ENCODE measurements at regions not wholly inside any gene's neighbourhood (a gene's known extent, or its start where the extent isn't known, plus 50 kb on each side); places are given as distances from the start of the nearest gene placed in this dataset.

DNA sequence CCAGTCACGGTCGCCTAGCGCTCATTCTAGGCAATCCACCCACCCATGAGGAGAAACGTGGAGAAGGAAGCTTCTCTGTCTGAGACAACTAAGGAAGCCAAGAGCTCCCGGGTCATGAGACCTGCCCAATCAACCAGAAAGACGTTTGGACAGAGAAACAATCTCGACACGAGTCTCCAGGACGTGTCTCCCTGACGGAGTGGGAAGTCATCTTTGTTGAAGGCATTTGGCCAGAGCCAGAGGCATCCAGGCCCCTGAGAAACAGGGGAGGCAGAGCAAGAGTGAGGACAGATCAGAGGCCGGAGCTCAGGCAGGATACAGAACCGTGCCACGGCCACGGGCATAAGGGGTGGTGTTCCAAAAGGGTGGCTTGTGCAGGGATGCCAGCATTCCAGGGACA, 479.0 kb downstream of the SPATA31A7 start:
- Histone ChIP-seq H3K4me2 (ENCODE audit: insufficient read depth in 1 of 2, low read depth in 2 of 2, low read length in 2 of 2) (no peak overlapping the region), H2BK20ac (ENCODE audit: low read length) (no peak overlapping the region), H3K79me1 (ENCODE audit: low read depth, low read length) (no peaks in the 10 kb centered on the region), H4K91ac (replicated peaks; ENCODE audit: insufficient read length, low read length) (no peak overlapping the region), H3K4ac (replicated peaks; ENCODE audit: insufficient read length, low read depth, low read length) (no peak overlapping the region), H3K23me2 (ENCODE audit: low read depth, low read length) (no peaks in the 10 kb centered on the region), H3K36me3 (ENCODE audit: control insufficient read depth in 2 of 4, insufficient read depth in 4 of 4, low read length in 3 of 4) (no peaks in the 10 kb centered on the region), H4K5ac (ENCODE audit: insufficient read length, low read depth, low read length) (no peak overlapping the region), H2BK5ac (ENCODE audit: low read depth, low read length) (no peak overlapping the region), H3K4me3 (ENCODE audit: extremely low read depth in 1 of 4, insufficient read depth in 2 of 4, low read depth in 3 of 4, low read length in 4 of 4) (no peak overlapping the region), H3K14ac (ENCODE audit: insufficient read length) (no peak overlapping the region), H3K9me3 (ENCODE audit: insufficient read depth in 2 of 2, low read depth in 1 of 2, low read length in 1 of 2) (peaks cover 12 to 91% of the 10 kb centered on the region in 2 experiments; a peak in 3 of 4 replicates), H3K56ac (replicated peaks; ENCODE audit: insufficient read length, low read depth, low read length) (no peak overlapping the region), H2BK120ac (replicated peaks; ENCODE audit: low read depth, low read length) (no peak overlapping the region), H3K9ac (replicated peaks in 1 of 4; ENCODE audit: extremely low read depth in 1 of 4, low read depth in 3 of 4, low read length in 3 of 4) (no peak overlapping the region), H2BK12ac (ENCODE audit: low read depth, low read length) (no peak overlapping the region), H3K27ac (ENCODE audit: low read depth, low read length) (no peak overlapping the region), H4K8ac (ENCODE audit: extremely low read depth, insufficient read depth, low read length) (no peak overlapping the region), H2AK5ac (ENCODE audit: low read depth, low read length) (no peak overlapping the region), H3K4me1 (replicated peaks in 1 of 4; ENCODE audit: control insufficient read depth in 3 of 4, insufficient read depth in 4 of 4, low read length in 3 of 4) (no peaks in the 10 kb centered on the region), H2BK15ac (ENCODE audit: low read length) (no peak overlapping the region), H3K79me2 (ENCODE audit: control insufficient read depth in 1 of 2, insufficient read depth in 2 of 2, low read length in 2 of 2) (no peaks in the 10 kb centered on the region), H3K18ac (ENCODE audit: extremely low read depth, low read length) (no peak overlapping the region), H4K20me1 (replicated peaks in 1 of 2; ENCODE audit: control insufficient read depth in 1 of 2, insufficient read depth in 2 of 2, low read length in 2 of 2) (no peaks in the 10 kb centered on the region), H2AFZ (ENCODE audit: low read length) (no peak overlapping the region), H3K23ac (ENCODE audit: insufficient read length) (no peak overlapping the region), H3K27me3 (replicated peaks in 1 of 4; ENCODE audit: control insufficient read depth in 3 of 4, extremely low read depth in 1 of 4, insufficient read depth in 3 of 4, low read length in 3 of 4) (peaks cover 0 to 1% (median 0%) of the 10 kb centered on the region in 4 experiments; a peak in 1 of 7 replicates)
- FAIRE-seq (no peak), DNase-seq (ENCODE audit: low read depth in 1 of 2, low spot score in 2 of 2) (no peak)
- 91% methylated on average over 14 of the region's 14 CpGs; no CpG with 5 or more reads in 1 of the 2 experiments for WGBS, 2 experiments (ENCODE audit: extremely low coverage in 1 of 2, insufficient coverage in 1 of 2, insufficient read length in 1 of 2, insufficient replicate concordance in 2 of 2, low coverage in 1 of 2, low lambda C conversion rate in 2 of 2, missing lambda C conversion rate in 1 of 2)
- CTCF ChIA-PET (ENCODE audit: partially characterized antibody) = no interaction called here
- POLR2A ChIA-PET (ENCODE audit: partially characterized antibody) = no interaction called here
- no peak for TF ChIP-seq RFX5 (IDR thresholded peaks at IDR 0.05; ENCODE audit: borderline replicate concordance, low read depth, low read length)
- TF ChIP-seq JUN (IDR thresholded peaks at IDR 0.05; ENCODE audit: low read depth, low read length) = no peak
- TF ChIP-seq, protein P1, sequence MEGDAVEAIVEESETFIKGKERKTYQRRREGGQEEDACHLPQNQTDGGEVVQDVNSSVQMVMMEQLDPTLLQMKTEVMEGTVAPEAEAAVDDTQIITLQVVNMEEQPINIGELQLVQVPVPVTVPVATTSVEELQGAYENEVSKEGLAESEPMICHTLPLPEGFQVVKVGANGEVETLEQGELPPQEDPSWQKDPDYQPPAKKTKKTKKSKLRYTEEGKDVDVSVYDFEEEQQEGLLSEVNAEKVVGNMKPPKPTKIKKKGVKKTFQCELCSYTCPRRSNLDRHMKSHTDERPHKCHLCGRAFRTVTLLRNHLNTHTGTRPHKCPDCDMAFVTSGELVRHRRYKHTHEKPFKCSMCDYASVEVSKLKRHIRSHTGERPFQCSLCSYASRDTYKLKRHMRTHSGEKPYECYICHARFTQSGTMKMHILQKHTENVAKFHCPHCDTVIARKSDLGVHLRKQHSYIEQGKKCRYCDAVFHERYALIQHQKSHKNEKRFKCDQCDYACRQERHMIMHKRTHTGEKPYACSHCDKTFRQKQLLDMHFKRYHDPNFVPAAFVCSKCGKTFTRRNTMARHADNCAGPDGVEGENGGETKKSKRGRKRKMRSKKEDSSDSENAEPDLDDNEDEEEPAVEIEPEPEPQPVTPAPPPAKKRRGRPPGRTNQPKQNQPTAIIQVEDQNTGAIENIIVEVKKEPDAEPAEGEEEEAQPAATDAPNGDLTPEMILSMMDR (IDR thresholded peaks at IDR 0.05; ENCODE audit: control extremely low read depth in 1 of 3, insufficient read depth in 1 of 3, low read depth in 1 of 3, low read length in 3 of 3) = no peak
- TF ChIP-seq, protein P2, sequence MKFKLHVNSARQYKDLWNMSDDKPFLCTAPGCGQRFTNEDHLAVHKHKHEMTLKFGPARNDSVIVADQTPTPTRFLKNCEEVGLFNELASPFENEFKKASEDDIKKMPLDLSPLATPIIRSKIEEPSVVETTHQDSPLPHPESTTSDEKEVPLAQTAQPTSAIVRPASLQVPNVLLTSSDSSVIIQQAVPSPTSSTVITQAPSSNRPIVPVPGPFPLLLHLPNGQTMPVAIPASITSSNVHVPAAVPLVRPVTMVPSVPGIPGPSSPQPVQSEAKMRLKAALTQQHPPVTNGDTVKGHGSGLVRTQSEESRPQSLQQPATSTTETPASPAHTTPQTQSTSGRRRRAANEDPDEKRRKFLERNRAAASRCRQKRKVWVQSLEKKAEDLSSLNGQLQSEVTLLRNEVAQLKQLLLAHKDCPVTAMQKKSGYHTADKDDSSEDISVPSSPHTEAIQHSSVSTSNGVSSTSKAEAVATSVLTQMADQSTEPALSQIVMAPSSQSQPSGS (IDR thresholded peaks at IDR 0.05; ENCODE audit: low read length) = no peak
- TF ChIP-seq SUZ12 (IDR thresholded peaks at IDR 0.05; ENCODE audit: low read length) = no peak
- no peak for TF ChIP-seq JUND (IDR thresholded peaks at IDR 0.05; ENCODE audit: low read length)
- TF ChIP-seq KDM1A (IDR thresholded peaks at IDR 0.05; ENCODE audit: borderline replicate concordance, low read length) = no peak
- TF ChIP-seq RAD21 (IDR thresholded peaks at IDR 0.05 in 1 of 2, conservative IDR thresholded peaks at IDR 0.05 in 1 of 2; ENCODE audit: low read depth in 2 of 2, low read length in 2 of 2) = no peak
- no peak for TF ChIP-seq POLR2A (IDR thresholded peaks at IDR 0.05; ENCODE audit: control extremely low read depth in 1 of 2, low read depth in 2 of 2, low read length in 2 of 2)
- no peak for TF ChIP-seq EZH2 (IDR thresholded peaks at IDR 0.05; ENCODE audit: low read depth, low read length, severe bottlenecking)

Measured in H1 (cell line).